NCI-H1930 (cell line): ENCODE measurements at regions not wholly inside any gene's neighbourhood (a gene's known extent, or its start where the extent isn't known, plus 50 kb on each side); places are given as distances from the start of the nearest gene placed in this dataset.

ENCODE experiments used
- DNase-seq, 2 experiments: peaks; one replicate each; lab custom pipeline; 2025; lab: John Stamatoyannopoulos, UW

- no peak for DNase-seq
Measured at GRCh38 chr5:18111906-18112465, 477.7 kb downstream of the TAF11L14 start.

GRCh38 chr5:18113721-18114120 lies 479.5 kb downstream of the TAF11L14 start:
- no peak for DNase-seq

GRCh38 chr5:18114151-18114757 lies 480.0 kb downstream of the TAF11L14 start:
- DNase-seq, result no peak

- no peak for DNase-seq
Measured at GRCh38 chr5:18117968-18118367, 483.7 kb downstream of the TAF11L14 start.

GRCh38 chr5:18119156-18119785 lies 485.0 kb downstream of the TAF11L14 start:
- no peak for DNase-seq

GRCh38 chr5:18141222-18141621 lies 507.0 kb downstream of the TAF11L14 start:
- no peak for DNase-seq

- no peak for DNase-seq
Measured at GRCh38 chr5:18142831-18143230, 508.6 kb downstream of the TAF11L14 start.

GRCh38 chr5:18152671-18153070 lies 518.4 kb downstream of the TAF11L14 start:
- DNase-seq, result no peak

GRCh38 chr5:18158166-18158565 lies 523.9 kb downstream of the TAF11L14 start:
- DNase-seq, result no peak

- no peak for DNase-seq
Measured at GRCh38 chr5:18159331-18159730, 525.1 kb downstream of the TAF11L14 start.

- no peak for DNase-seq
Measured at GRCh38 chr5:18171684-18172083, 537.4 kb downstream of the TAF11L14 start.

GRCh38 chr5:18179579-18179978 lies 545.3 kb downstream of the TAF11L14 start:
- no peak for DNase-seq

- DNase-seq, result no peak
Measured at GRCh38 chr5:18181575-18181974, 547.3 kb downstream of the TAF11L14 start.

- DNase-seq, result no peak
Measured at GRCh38 chr5:18195910-18196309, 561.6 kb downstream of the TAF11L14 start.

- no peak for DNase-seq
Measured at GRCh38 chr5:18197734-18198133, 563.5 kb downstream of the TAF11L14 start.

- no peak for DNase-seq
Measured at GRCh38 chr5:18202164-18202563, 567.9 kb downstream of the TAF11L14 start.

- DNase-seq, result no peak
Measured at GRCh38 chr5:18203296-18203695, 569.0 kb downstream of the TAF11L14 start.

- no peak for DNase-seq
Measured at GRCh38 chr5:18213666-18214065, 579.4 kb downstream of the TAF11L14 start.

GRCh38 chr5:18216016-18216415 lies 581.8 kb downstream of the TAF11L14 start:
- no peak for DNase-seq

GRCh38 chr5:18216729-18217128 lies 582.5 kb downstream of the TAF11L14 start:
- no peak for DNase-seq

- no peak for DNase-seq
Measured at GRCh38 chr5:18219241-18219640, 585.0 kb downstream of the TAF11L14 start.

GRCh38 chr5:18220631-18221030 lies 586.4 kb downstream of the TAF11L14 start:
- DNase-seq, result no peak

GRCh38 chr5:18236386-18236785 lies 602.1 kb downstream of the TAF11L14 start:
- no peak for DNase-seq

GRCh38 chr5:18238321-18238720 lies 604.1 kb downstream of the TAF11L14 start:
- no peak for DNase-seq
